Hematopoietic multipotent progenitor cell treated with erythropoietin and hydrocortisone succinate and interleukin-3 and kit ligand, for 8 days (in vitro differentiated cells): ENCODE measurements at regions not wholly inside any gene's neighbourhood (a gene's known extent, or its start where the extent isn't known, plus 50 kb on each side); places are given as distances from the start of the nearest gene placed in this dataset.
"Not testable (repeated sequence)": the region's sequence is repeated elsewhere in the genome, so short reads cannot be mapped to it uniquely, and the experiment has no call there.

Source experiments
- DNase-seq: peaks from one replicate; pipeline ENCODE4 v3.0.0-alpha.2; 2015

DNA sequence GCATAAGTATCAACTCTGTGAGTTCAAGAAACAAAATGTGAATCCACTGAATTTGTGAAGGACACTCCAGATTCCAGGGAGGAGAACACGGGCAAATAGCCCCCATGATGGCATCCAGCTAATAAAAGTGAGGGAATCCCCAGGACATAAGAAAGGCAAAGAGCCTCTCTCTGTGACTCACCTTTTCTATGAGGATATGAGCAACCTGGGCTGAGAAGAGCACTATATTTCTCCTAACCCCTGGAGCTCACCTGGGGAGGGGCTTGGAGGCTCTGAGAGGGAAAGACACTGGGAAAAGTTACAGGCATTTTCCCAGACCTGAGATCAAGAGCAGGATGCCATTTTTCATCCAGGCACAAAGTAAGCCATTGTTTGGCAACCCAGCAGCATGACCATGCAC is 1298.8 kb downstream of the PLA2G4A start:
- DNase-seq, result no peak

DNA sequence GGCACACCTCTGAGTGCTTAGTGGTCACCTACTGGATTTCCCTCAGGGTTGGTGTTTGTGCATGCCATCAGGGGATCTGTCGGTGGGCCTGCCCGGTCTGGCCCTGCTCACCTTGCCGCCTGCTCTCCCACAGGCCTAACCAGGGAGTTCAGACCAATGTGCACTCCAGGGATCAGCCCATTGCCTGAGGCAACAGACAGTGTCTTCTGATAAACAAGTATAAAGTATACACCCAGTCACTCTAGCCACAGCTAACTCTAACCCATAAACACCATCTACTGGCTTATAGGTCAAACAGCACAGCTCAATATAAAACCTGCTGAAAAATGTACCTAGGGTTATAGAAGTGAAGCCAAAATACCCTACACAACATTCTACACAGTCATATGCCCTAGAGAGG is 1300.0 kb downstream of the PLA2G4A start:
- DNase-seq, result no peak

DNA sequence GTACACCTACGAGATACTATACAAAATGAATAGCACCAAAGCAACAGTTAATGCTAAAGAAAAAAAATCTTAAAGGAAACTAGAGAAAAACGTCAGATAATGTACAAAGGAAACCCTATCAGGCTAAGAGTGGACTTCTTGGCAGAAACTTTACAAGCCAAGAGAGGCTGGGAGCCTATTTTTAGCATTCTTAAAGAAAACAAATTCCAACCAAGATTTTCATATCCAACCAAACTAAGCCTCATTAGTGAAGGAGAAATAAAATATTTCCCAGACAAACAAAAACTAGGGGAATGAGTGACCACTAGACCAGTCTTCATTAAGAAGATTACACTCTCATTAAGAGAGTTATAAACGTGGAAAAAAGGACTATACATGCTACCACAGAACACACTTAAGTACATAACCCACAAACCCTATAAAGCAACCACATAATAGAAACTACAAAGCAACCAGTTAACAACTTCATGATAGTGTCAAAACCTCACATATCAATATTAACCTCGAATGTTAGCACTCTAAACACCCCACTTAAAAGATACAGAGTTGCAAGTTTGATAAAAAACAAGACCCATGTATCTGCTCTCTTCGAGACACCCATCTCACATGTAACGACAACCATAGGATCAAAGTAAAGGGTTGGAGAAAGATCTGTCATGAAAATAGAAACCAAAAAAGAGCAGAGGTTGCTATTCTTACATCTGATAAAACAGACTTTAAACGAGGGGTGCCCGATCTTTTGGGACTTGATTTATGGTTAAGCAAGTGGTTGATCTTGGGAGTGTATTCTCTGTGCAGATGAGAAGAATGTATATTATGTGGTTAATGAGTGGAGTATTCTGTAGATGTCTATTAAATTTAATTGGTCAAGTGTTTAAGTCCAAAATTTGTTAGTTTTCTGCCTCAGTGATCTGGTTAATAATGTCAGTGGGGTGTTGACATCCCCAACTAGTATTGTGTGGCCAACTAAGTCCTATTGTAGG is 1301.4 kb downstream of the PLA2G4A start:
- DNase-seq, result no peak

DNA sequence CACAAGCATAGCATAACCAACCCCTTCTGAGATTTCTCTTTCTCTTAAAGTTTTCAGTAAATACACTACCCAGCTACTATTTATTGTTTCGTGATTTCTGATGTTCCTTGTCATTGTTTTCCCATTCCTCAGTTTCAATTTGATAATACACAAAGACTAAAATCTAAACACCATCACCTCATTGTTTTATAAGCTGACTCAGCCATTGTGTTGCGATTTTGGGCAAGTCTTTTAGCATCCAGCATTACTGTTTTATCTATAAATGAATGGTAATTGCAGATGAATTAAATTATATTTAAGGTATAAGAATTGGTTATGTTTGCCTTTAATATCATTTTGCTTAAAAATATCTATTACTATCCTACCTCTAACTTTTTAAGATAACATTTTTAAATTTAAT is 1308.5 kb downstream of the PLA2G4A start:
- no peak for DNase-seq

DNA sequence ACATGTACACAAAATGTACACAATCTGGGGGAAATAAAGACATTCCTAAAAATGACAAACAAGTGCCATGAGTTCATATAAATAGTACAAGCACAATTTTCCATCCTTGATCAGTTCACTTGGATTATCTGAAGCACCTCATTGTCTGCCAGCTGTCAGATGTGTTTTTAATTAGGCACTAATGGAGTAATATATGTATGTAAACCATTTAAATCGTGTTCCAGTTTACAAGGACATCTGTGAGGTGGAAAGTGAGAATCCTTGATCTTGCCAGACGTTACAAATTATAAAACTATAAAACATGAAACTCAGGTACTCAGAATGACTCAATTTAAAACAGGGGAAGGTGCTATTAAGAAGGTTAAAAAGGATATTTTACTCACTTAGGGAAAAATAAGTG is 1312.2 kb downstream of the PLA2G4A start:
- DNase-seq, result no peak

DNA sequence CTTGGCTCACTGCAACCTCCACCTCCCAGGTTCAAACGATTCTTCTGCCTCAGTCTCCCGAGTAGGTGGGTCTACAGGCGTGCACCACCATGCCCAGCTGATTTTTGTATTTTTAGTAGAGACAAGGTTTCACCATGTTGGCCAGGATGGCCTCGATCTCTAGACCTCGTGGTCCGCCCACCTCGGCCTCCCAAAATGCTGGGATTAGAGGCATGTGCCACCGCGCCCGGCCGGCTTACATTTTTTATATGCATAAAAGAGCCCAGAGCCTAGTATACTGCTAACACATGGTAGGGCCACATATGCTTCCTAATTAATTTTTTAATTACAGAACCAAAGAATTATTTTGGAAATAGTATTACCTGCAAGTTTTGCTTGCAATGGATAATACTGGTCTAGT is 1325.4 kb downstream of the PLA2G4A start:
- no peak for DNase-seq

DNA sequence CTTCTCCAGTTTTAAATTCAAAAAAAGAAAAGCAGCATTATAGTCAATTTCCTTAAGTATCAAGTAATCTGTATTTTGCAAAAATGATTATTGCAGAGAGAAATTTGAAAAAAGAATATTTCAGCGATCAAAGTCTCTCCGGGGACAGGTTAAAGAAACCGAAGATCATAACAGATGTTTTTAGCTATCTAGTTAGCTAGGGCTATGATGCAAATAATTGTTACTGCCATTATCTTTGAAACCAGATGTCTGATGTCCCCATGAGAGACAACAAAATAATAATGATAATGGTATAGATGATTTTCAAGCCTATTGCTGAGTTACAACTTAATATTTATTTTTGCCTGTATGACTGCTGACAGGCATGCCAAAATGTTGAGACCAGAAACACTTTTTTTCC is 1326.0 kb downstream of the PLA2G4A start:
- no peak for DNase-seq

DNA sequence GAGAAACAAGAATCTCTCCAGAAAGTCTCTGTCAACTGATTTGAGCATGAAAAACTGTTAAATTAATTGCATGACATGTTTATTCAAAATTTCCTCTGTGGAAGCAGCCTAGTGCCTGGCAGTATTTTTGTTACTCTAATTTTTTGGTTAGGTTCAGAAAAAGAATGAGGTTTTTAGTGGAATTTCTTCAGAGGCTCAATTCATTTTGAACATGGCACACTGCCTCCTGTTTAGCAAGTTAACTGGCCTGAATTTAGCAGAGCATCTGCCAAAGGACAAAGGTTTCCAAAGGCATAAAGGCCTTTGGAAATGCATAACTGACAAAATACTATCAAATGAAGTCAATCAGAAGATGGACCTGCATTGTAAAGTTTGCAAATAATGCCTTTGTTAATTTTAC is 1326.5 kb downstream of the PLA2G4A start:
- no peak for DNase-seq

DNA sequence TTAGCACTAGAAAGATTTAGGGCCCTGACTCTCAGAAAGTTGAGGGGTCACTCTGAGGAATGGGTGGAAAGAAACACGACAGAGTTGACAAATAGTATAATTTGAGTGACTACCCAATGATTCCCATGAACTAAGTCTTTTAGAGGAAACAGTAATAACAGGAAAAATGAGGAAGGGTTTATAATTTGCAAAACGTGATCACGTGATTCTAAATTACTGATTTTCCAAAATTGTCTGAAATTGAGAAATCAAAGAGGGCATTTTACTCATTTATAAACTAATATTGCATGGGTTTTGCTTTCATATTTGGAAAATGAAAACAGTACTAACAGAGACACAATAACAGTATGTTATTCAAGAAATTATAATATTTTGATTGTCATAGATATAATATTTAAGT is 1335.7 kb downstream of the PLA2G4A start:
- no peak for DNase-seq

DNA sequence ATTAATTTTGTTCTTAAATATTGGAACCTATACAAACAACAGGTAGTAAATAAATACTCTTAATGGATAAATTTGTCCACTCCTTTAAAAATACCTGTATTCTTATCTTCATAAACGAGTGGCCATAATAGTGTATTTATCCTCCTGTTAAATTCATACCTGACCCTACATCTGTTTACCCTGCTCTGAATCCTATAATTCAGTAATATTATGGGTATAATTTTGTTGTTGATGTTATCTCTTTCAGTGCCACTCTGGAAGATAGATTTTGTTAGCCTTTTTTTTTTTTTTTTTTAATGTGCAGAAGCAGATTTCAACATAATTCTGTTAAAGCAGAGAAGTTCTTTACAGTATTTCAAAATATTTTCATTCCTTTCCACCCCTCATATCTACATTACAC is 1337.9 kb downstream of the PLA2G4A start:
- no peak for DNase-seq

DNA sequence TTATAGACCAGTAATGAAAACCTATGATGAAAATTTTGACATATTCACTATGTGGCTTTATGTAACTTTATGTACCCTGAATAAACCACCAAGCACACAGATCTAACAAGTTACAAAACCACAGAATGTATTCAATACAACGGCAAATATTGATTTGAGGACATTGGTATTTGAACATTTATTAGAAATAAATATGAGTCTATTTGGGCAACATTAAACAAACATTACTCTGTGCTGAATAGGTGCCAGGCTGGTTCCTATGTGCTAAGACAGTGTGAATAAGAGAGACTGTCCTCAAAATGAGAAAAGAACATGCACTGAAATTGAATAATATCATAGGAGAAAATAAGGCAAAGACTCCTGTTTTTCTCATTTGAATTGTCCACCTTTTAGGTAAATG is 1341.2 kb downstream of the PLA2G4A start:
- no peak for DNase-seq

DNA sequence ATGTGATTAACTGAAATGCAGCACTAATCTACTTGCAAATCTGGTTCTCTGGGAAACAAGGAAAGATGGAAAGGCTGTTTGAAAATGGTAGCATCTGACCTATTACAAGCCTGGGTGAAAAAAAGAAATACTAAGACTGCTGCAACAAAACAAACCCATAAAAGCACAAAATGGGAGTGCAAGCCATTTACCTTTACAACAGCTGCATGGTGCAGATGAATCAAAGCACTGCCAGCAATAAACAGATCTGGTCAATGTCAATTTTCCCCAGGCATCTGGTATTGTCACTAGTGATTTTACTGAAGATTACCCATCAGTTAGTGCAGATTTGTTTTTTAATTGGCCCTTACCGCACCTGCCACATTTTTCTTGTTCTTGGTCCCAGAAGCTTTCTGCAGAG is 1341.7 kb downstream of the PLA2G4A start:
- no peak for DNase-seq

DNA sequence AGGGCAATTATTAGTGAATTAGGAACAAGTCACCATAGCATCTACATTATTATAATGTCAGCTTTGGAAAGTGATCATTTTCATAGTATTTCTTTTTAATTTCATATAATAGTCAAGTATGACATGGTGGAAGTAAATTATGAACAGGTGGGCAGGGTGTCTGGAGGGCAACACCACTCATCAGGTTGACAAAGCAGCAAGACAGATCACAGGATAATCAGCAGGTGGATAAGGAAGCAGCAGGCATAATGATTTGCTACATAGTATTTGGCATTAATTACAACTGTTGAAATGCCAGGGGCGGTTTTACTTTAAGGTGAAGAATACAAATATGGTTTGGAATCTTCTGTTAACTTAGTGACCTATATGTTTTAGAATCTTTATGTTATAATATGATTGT is 1342.2 kb downstream of the PLA2G4A start:
- DNase-seq, result no peak

DNA sequence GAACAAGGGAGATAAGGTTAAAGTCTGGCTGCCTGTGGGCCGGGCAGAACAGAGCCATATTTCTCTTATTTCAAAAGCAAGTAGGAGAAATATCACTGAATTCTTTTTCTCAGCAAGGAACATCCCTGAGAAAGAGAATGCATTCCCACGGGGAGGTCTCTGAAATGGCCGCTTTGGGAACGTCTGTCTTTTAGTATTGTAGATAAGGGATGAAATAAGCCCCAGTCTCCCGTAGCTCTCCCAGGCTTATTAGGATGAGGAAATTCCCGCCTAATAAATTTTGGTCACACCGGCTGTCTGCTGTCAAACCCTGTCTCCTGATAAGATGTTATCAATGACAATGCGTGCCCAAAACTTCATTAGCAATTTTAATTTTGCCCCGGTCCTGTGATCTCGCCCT is 1353.3 kb downstream of the PLA2G4A start:
- not testable (repeated sequence) for DNase-seq

DNA sequence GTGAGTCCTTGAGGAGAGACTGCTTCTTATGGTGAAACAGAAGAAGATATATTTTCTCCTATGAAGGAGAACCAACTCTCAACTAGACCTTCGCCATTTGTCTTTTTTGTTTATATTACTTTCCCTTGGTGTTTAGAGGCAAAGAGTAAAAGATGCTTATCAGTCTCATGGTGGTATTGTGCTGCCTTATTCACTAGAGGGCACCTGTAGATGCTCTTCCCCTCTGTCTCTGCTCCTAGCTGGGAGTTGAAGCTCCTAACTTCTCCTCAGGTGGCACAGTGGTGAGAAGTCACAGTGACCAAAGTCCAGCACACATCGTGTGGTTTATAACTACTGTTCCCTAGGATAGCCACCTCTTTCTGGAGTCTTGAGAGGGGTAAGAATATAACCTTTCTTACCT is 1359.6 kb downstream of the PLA2G4A start:
- DNase-seq, result no peak

DNA sequence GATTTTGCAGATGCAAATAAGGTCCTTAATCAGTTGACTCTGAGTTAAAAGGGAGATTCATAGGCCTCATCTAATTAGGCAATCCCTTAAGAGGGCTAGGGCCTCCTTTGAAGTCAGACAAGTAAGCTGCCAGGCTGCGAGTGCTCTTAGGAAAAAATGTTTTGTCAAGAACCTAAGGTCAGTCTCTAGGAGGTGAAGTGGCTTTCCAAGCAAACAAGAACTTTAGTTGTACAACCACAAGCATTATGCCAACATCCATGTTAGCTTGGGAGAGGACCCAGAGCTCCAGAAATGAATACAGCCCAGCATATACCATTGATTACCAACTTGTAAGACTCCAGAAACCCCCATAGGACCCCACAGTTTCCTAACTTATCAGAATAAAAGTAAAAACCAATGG is 1366.2 kb downstream of the PLA2G4A start:
- DNase-seq, result no peak

DNA sequence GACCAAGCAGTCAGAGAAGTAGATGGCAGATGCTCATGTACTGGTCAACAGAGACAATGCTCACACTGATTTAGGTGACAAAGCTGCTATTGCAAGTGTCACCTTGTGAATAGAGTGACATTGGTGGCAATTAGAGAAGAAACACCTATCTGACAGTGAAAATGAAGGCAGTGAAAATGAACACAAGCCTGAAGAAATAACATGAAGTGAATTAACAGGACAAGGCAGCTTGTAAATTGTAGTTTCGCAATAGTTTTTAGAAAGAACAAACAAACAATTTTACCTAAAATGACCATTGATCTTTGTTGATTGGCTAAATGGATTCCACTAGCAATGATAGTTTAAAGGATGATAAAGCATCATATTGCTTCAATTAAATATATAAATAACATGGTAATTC is 1389.5 kb downstream of the PLA2G4A start:
- DNase-seq, result no peak

DNA sequence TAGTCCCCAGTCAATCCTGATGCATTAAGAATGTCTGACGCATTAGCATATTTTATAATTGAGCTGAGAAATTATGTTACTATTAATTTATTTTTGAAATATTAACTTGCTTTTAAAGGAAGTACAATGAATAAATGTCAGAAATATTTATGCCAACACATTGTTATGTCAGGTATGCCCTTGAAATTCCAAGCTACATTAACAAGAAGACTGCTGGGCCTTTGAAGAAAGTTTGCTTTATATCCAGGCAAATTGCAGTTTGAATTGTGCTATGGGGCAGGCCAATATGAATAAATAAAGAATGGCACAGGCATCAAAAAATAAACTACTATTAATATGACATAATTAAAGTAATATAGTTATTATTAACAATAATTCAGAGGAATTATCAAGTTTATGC is 1391.3 kb downstream of the PLA2G4A start:
- DNase-seq, result no peak

DNA sequence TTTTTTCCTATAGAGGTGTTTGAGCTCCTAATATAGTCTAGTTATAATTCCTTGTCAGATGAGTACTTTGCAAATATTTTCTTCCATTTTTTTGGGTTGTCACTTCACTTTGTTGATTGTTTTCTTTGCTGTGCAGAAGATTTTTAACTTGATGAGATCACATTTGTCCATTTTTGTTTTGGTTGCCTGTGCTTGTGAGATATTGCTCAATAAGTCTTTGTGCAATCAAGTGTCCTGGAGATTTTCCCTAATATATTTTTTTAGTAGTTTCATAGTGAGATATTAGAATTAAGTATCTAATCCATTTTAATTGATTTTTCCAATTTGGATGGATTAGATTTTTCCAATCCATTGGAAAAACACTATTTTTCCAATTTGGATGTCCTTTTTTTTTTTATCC is 1395.5 kb downstream of the PLA2G4A start:
- no peak for DNase-seq

DNA sequence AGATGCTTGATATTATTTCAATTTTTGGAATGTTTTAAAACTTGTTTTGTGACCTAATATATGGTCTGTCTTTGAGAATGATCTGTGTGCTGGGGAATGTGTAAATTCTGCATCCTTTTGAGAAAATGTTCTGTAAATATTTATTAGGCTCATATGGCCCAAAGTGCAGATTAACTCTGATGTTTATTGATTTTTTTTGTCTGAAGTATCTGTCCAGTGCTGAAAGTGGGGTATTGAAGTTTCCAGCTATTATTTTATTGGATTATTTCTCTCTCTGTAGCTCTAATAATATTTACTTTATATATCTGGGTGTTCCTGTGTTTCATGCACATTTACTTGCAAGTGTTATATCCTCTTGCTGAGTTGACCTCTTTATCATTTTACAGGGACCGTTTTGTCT is 1397.2 kb downstream of the PLA2G4A start:
- DNase-seq, result no peak

DNA sequence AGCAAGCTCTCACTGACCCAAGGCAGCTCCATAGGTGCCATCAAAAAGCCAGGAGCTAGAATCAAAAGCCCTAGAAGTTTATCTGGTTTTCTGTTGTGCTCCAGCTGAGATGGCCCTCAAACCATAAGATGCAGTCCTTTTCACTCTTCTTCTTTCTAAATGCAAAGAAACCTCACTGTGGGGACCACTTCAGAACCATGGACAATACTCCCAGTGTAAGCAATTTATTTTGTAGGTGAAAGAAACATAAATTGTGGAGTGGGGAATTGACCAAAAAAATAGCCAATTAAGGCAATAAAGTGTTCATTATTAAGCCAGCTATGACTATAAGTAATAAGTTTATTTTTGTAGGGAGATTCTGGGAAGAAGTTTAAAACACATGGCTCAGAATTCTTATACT is 1399.9 kb downstream of the PLA2G4A start:
- no peak for DNase-seq

DNA sequence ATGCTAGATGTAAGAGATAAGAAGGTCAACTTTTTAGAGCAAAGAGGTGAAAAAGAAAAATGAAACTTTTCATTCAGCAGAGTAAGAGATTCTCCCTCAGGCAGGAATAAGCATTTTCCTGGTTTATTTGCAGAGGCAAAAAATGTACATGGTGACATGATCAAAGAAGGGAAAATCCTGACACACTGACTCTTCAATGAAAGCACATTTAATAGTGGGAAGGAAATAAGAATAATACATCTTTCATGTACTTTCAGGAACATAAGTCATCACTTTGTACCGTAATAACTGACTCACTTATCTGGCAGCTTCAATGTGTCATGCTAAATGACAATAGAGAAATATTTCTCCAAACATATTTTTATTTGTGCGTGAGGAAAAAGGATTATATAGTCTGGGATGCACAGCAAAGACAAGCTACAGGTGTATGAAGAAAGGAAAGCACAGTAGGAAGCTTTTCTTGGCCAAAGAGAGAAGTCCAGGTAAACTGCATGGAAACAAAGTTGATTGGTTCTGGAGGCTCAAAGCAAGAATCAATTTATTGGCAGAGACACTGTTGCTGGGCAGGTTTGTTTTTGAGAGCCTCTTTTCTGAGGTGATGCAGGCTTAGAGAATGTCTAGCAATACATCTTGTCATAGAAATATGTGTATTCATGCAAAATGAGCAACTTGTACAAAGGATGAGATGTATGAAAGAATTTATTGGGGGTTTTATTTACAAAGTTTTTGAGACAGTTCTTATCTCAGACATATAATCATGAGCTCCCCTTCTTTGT is 1409.0 kb downstream of the PLA2G4A start:
- no peak for DNase-seq

DNA sequence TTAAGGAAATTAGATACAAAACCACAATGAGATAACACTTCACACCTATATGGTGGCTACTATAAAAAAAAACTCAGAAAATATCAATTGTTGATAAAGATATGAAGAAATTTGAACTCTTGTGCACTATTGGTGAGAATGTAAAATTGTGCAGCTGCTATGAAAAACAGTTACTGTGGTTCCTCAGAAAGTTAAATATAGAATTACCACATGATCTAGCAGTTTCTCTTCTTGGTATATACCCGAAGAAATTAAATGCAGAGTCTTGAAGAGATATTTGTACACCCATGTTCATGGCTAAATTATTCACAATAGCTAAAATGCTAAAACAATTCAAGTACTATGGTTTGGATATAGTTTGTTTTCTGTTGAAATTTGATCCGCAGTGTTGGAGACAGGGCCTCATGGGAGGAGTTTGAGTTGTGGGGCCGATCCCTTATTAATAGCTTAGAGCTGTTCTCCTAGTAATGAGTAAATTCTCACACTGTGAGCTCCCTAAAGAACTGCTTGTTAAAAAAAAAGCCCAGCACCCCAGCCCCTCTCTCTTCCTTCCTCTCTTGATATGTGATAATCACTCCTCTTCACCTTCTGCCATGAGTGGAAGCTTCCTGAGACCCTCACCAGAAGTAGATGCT is 1412.1 kb downstream of the PLA2G4A start:
- DNase-seq, result no peak

DNA sequence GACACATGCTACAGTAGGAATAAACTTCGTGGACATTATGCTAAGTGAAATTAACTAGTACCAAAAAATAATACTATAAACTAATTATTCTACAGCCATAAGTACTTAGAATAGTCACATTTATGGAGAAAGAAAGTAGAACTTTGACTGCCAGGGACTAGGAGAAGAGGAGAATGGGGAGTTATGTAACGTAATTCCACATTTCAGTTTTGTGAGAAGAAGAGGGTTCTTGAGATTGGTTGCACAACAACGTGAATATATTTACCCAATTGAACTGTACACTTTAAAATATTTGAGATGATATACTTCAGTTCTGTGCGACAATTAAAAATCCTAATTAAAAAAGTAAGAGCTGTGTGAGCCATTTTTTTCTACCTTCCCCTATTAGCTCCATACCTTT is 1412.9 kb downstream of the PLA2G4A start:
- no peak for DNase-seq
